ENCODE measurements at regions not wholly inside any gene's neighbourhood (a gene's known extent, or its start where the extent isn't known, plus 50 kb on each side); places are given as distances from the start of the nearest gene placed in this dataset.
"Not testable (repeated sequence)": the region's sequence is repeated elsewhere in the genome, so short reads cannot be mapped to it uniquely, and the experiment has no call there.

- no peak for DNase-seq
These were observed 136.8 kb downstream of the S1PR1 start for GRCh38 chr1:101373570-101373969.

DNA sequence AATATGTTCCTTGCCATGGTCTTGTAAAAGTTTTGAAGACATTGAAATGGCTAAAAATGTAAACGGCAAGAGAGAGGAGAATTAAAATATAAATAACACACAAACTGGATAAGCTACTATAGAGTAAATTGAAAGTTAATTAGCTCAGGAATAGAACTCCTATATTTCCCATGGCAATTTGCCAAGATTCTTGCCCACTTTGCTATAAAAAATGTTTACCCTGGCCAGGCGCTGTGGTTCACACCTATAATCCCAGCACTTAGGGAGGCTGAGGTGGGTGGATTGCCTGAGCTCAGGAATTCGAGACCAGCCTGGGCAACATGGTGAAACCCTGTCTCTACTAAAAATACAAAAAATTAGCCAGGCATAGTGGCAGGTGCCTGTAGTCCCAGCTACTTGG is 138.6 kb downstream of the S1PR1 start:
- not testable (repeated sequence) for DNase-seq

DNA sequence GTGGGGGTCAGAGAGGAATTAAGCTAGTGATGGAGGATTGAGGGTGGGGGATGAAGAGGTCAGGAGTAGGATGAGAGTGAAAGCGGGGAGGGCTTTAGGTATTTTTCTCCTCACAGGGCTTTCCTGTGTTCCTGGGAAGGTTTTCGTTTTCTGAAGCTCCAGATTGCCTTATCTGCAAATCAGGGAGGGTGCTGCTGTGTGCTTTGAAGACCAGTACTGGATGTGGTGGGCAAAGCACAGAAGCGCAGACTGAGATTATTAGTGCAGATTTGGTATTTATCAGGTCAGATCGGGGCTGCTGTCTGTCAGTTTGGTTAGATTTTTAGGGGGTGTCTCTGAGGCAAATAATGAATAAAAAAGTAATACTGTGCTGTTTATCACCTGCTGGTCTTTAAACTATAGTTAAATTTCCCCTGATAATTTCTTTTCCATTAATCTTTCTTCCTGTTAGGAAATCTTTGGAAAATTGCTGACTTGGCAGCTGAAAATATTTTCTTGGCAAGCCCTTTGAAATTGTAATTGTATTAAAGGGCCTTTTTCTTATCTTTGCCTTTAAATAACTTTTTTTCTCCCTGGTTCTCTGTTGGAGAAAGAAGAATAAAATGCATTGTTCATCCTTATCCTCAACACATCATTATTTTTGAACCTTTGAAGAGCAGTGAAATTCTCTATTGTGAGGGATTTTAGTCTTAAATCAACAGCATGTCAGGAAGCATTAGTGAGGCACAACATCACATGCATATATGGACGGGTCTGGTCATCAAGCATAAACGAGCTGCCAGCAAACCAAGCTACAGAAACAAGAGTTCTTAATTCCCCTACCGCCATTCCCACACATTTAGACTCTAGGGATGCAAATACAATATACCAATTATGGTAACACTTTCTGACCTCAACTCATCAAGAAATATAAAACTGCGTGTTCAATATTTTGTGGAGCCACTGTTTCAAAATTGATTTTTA is 139.6 kb downstream of the S1PR1 start:
- no peak for DNase-seq

DNA sequence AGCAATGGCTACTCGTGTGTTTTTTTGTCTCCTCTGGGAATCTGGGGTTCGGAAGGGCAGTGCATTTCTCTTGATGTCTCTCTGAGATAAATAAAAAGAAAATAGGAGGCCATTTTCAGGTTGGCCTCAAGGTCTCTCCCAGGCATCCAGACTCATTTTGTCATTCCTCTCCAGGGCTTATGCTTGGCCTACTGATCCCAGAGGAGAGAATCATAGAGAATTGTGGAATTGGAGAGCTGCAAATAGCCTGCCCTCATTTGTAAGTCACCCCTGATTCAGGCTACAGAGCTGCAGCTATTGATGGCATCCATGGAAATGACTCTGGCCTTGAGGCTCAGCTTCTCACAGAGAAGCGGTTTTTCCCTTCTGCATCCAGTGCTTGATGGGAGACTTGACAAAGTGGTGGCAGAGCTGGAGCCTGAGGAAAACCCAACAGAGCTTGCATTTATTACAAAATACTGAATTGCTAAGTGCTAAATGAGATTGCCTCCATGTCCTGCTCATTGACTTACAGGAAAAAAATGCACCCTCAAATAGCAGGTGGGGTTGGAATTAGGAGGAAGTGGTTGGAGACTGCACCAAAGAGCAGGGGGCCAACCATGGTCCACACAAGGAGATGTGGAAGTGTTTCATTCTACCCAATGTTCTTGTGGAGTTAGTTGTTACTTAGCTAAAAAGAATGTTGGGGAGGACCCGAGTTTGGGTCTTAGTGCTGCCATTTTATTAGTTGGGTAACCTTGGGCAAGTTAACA is 140.4 kb downstream of the S1PR1 start:
- DNase-seq = no peak

DNA sequence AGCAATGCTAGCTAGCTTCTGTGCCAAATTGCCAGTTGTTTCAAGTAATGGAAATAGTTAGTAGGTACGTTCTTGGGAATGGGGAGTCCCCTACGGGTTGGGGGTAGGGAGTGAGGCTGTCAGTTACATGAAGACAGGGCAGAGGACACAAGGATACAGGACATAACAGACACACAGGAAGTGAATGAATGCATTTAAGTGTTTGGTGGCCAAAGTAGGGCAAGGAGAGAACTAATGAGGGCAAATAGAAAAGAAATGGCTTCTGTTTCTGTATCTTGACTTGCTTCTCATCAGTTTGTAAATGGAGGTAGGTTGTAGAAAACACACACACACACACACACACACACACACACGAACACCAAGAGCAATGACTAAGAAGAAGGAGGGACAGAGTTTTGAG is 142.2 kb downstream of the S1PR1 start:
- no peak for DNase-seq

DNA sequence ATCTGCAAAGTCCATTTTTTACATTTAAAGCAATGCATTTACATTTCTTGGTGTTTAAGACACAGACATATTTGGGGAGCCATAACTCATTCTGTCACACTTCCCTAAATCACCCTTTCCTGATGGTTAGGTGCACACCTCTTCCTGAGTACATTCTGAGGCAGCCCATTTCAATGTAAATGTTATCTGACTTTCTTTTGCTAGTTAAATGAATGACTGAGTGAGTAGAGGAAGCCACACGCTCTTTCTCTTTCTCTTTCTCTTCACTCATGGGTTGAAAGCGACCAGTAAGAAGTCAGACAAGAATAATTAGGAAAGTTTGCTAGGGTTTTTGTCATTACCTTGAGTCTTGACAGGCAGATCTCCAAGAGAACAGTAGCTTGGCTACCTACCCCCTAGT is 143.1 kb downstream of the S1PR1 start:
- DNase-seq = no peak

DNA sequence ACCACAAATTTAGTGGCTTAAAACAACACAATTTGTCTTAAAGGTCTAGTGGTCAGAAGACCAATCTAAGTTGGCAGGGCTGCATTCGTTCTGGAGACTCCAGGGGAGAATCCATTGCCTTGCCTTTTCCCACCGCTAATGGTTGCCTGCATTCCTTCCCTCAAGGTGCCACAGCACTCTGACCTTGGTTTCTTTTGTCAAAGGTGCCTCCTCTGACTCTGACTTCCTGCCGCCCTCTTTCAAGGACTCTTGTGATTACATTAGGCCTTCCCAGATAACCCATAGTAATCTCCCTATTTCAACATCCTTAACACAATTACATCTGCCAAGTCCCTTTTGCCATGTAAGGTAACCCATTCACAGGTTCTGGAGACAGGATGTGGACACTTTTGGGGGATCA is 145.3 kb downstream of the S1PR1 start:
- no peak for DNase-seq

GRCh38 chr1:101388904-101389546 is 152.2 kb downstream of the S1PR1 start:
- peak; percentile 29 for DNase-seq

DNA sequence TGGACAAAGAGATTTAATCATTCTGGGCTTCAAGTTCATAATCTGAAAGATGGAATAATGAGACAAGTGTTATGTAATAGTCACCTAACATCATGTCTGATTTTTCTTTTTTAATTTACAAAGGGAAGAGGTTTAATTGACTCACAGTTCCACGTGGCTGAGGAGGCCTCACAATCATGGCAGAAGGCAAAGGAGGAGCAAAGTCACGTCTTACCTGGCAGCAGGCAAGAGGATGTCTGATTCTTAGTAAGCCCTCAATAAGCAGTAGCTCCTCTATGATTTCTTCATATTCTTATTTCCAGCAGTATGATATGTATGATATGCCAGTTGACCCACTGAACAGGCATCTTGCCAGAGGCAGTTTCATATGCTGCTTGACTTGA is 152.7 kb downstream of the S1PR1 start:
- no peak for DNase-seq

GRCh38 chr1:101392552-101392951 is 155.7 kb downstream of the S1PR1 start:
- DNase-seq = no peak

GRCh38 chr1:101394041-101394440 is 157.2 kb downstream of the S1PR1 start:
- no peak for DNase-seq

GRCh38 chr1:101399222-101399621 is 162.4 kb downstream of the S1PR1 start:
- DNase-seq = no peak

DNA sequence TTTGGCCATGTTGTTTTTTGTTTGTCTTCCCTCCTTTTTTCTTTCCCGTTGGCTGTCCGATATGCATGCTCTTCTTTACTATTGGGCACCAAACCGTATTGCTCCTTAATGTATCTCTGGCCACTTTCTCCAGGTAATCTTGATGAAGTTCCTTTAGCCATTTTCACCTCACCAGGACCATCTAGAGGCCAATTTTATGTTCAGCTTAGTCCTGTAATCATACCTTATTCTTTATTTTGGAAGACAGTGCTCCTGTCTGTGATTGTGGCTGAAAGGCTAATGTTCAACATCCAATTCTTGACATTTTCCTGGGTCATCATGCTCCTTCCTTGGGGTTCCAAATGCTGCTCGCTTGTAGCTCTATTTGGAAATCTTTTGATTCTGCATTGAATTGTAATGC is 169.5 kb downstream of the S1PR1 start:
- no peak for DNase-seq

DNA sequence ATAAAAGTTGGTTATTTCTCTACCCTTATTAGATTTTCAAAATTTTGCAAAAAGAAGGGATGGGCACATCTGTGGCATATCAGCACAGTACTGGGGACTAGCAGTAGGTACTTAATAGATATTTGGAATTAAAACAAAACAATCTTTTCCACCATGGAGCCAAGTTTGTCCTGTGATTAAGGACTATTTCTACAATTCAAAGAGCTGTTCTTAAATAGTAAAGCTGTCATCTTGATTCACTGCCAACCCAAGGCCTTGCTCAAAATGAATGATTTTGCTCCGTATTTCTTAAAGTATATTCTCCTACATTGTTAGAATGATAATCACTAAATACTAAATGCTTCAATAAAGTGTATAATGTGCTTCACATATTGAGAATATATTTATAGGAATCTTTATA is 169.9 kb downstream of the S1PR1 start:
- DNase-seq = no peak

DNA sequence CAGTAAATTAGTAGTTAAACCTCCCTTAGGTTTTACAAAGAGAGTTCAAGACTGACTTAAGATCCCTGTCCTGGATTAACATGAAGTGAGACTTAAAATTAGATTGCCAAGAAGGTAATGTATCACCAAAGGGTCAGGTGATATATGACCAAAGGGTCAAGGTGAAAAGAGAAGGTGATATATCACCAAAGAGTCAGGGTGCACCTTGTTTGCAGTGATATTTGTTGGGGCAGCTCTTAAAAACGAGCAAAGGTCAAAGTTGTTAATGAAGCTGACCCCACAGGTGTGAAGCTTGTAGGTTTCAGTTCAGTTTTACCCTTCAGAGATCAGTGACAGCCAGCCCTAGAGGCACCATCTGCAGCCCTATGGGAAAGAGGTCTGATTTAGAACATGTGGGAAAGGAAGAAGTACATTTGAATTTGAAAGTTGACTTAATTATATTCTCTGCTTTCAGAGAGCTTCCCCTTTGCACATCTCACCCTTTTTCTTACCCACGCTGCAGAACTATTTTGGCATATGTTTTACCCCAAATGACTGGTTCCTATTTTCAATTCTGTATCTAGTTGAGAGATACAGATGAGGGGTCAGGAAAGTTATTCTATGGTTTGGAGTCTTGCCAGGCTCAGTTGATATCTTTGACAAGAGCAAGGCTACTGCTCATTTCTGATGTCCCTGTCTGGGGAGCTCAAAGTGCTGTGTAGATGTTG is 170.8 kb downstream of the S1PR1 start:
- DNase-seq = no peak

DNA sequence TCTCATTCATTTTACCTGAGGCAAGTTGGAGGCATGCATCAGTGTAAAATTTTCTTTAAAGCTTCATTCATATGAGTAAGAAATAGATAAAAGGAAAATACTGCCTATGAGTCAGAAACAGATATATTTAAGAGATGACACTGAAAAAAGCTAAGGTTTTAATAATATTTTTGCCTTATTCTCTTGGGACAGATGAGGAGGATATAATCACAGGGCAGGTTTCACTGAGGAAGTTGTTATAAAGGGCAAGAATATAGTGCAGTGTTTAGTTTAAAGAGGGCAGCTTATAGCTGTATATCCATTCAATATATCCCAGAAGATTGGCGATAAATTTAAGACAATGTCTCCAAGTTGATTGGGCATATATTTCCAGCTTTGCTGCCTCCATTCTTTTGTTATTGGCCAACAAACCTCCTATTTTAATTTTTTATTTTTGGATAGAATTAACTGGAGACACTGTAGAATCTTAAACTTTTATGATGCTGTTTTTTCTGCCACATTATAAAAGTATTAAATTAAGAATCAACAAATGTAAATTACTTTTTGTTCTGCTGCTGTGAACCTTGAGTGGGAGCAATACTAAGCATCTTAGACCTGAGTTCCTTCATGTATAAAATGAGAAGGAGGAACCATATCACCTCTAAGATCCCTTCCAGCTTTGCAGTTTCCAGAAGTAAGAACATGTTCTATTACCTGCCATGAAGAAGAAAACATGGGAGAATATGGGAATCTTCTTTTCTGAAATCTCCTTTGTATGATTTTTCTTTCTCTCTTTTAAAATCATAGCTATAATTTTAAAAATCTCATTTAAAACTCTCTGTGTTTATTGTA is 171.6 kb downstream of the S1PR1 start:
- no peak for DNase-seq

GRCh38 chr1:101409102-101409501 is 172.3 kb downstream of the S1PR1 start:
- no peak for DNase-seq

DNA sequence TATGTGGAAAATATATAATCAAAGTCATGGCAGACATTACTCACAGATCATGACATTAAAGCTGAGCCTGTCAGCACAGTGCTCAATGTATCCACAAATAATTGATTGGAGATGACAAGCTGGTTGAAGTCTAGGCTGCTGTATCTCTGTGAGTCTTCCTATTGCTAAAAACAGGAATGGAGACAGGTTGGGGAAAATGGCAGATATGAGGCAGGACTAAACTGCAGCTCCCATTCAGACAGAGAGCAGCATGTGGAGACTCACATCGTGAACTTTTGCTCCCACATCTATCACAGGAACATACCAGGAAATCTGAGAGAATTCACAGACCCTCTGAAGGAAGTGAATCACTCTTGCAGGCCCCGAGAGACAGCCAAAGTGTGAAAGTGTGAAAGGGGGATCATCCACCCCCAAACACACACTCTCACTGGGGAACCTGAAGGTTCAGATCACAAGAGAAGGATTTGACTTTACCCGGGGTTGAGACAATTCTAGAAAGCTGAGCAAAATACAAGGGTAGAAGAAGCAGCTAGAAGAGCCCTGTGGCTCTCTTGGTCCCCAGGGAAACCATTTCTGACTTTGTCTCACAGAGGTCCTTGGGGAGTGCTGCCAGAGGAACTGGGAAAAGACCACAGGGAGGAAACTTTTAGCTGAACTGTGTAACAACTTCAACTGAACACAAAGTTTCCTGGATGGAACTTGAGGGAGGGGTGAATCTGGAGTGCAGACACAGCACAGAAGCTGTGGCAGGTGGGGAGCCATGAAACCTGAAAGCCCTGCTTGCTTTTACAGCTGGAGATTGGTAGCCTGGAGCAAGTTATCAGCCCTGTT is 173.4 kb downstream of the S1PR1 start:
- no peak for DNase-seq

GRCh38 chr1:101420406-101420805 is 183.6 kb downstream of the S1PR1 start:
- no peak for DNase-seq

GRCh38 chr1:101428083-101428482 is 191.3 kb downstream of the S1PR1 start:
- DNase-seq = not testable (repeated sequence)

DNA sequence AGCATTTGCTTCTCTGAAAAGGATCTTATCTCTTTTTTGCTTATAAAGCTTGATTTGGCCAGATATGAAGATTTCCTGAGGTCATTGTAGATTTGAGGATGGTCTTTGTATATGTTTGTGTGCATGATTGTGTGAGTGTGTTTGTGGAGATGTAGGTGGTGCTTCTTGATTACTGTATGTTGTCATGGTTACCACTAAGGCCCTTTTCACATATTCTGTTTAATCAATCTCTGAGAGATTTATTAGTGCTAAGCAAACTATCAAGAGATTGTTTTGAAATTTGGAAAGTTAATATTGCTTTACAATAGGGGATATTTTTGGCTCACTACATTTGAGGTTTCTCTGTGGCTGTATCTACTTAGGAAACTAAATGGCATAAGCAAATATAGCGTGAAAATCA is 191.7 kb downstream of the S1PR1 start:
- DNase-seq = no peak

Data from NCI-H345 (cell line).